H9 (cell line): ENCODE measurements at regions not wholly inside any gene's neighbourhood (a gene's known extent, or its start where the extent isn't known, plus 50 kb on each side); places are given as distances from the start of the nearest gene placed in this dataset.

Experiments used
- DNase-seq: peaks from one replicate; pipeline ENCODE4 v3.0.0-alpha.2; 2017
- H2AFZ ChIP-seq: one replicate; pipeline ENCODE4 v1.6.1; 2013; ENCODE audit warnings: mild to moderate bottlenecking, low read length, control low read depth, moderate library complexity
- H2AK5ac ChIP-seq: 2 replicates; pipeline ENCODE4 v1.6.1; 2013; ENCODE audit warnings: low read length, control low read depth, mixed read lengths; ENCODE audit not compliant: insufficient read length
- H2BK120ac ChIP-seq: one replicate; pipeline ENCODE4 v1.6.1; 2013; ENCODE audit warnings: low read depth, mild to moderate bottlenecking, low read length, control low read depth, inconsistent platforms; ENCODE audit not compliant: poor library complexity, severe bottlenecking
- H2BK12ac ChIP-seq: 2 replicates; pipeline ENCODE4 v1.6.1; 2013; ENCODE audit warnings: low read length, control low read depth, mixed read lengths, low read depth; ENCODE audit not compliant: insufficient read length
- H2BK15ac ChIP-seq: 2 replicates; pipeline ENCODE4 v1.6.1; 2013; ENCODE audit warnings: low read depth, low read length, control low read depth
- H2BK20ac ChIP-seq: one replicate; pipeline ENCODE4 v1.6.1; 2013; ENCODE audit warnings: low read depth, mild to moderate bottlenecking, low read length, control low read depth, inconsistent platforms; ENCODE audit not compliant: poor library complexity, severe bottlenecking
- H2BK5ac ChIP-seq: 2 replicates; pipeline ENCODE4 v1.6.1; 2013; ENCODE audit warnings: low read length, control low read depth, mixed read lengths; ENCODE audit not compliant: insufficient read length
- H3K14ac ChIP-seq: 2 replicates; pipeline ENCODE4 v1.6.1; 2013; ENCODE audit warnings: low read length, control low read depth; ENCODE audit not compliant: insufficient read depth
- H3K18ac ChIP-seq: 2 replicates; pipeline ENCODE4 v1.6.1; 2013; ENCODE audit warnings: low read depth, mild to moderate bottlenecking, mixed read lengths, low read length, control low read depth; ENCODE audit not compliant: insufficient read length
- H3K23ac ChIP-seq: 2 replicates; pipeline ENCODE4 v1.6.1; 2013; ENCODE audit warnings: low read length, control low read depth, mixed read lengths, low read depth; ENCODE audit not compliant: insufficient read length
- H3K23me2 ChIP-seq: 2 replicates; pipeline ENCODE4 v1.6.1; 2013; ENCODE audit warnings: low read depth, mild to moderate bottlenecking, mixed read lengths, low read length, control low read depth; ENCODE audit not compliant: insufficient read length, poor library complexity, severe bottlenecking
- H3K27ac ChIP-seq: 2 replicates; pipeline ENCODE4 v1.5.1; 2013; ENCODE audit warnings: low read length, control low read depth, mixed read lengths, low read depth; ENCODE audit not compliant: insufficient read length
- H3K27me3 ChIP-seq: 2 replicates; pipeline ENCODE4 v1.6.1; 2013; ENCODE audit warnings: low read length, control low read depth, inconsistent platforms; ENCODE audit not compliant: insufficient read depth
- H3K4ac ChIP-seq: 2 replicates; pipeline ENCODE4 v1.6.1; 2013; ENCODE audit warnings: low read depth, mild to moderate bottlenecking, control low read depth, inconsistent platforms, low read length, moderate library complexity
- H3K4me1 ChIP-seq: 2 replicates; pipeline ENCODE4 v1.6.1; 2013; ENCODE audit warnings: low read length, control low read depth, inconsistent platforms; ENCODE audit not compliant: insufficient read depth
- H3K4me2 ChIP-seq: 2 replicates; pipeline ENCODE4 v1.6.1; 2013; ENCODE audit warnings: low read length, control low read depth, mixed read lengths; ENCODE audit not compliant: insufficient read length, insufficient read depth
- H3K56ac ChIP-seq: 2 replicates; pipeline ENCODE4 v1.6.1; 2013; ENCODE audit warnings: low read depth, mild to moderate bottlenecking, mixed read lengths, low read length, control low read depth; ENCODE audit not compliant: insufficient read length
- H3K79me1 ChIP-seq: 2 replicates; pipeline ENCODE4 v1.6.1; 2013; ENCODE audit warnings: low read depth, mild to moderate bottlenecking, moderate library complexity, low read length, control low read depth, inconsistent platforms; ENCODE audit not compliant: insufficient read depth, poor library complexity, severe bottlenecking
- H3K79me2 ChIP-seq: 2 replicates; pipeline ENCODE4 v1.6.1; 2013; ENCODE audit warnings: low read length, control low read depth, inconsistent platforms; ENCODE audit not compliant: insufficient read depth
- H3K9ac ChIP-seq: 2 replicates; pipeline ENCODE4 v1.6.1; 2013; ENCODE audit warnings: low read length, control low read depth, mixed read lengths; ENCODE audit not compliant: insufficient read length; ENCODE audit errors: extremely low read depth
- H3K9me3 ChIP-seq: one replicate; pipeline ENCODE4 v1.6.1; 2013; ENCODE audit warnings: low read depth, low read length, inconsistent platforms; ENCODE audit not compliant: control insufficient read depth
- H3T11ph ChIP-seq: one replicate; pipeline ENCODE4 v1.6.1; 2013; ENCODE audit warnings: mild to moderate bottlenecking, low read length, control low read depth, inconsistent platforms
- H4K20me1 ChIP-seq: one replicate; pipeline ENCODE4 v1.6.1; 2013; ENCODE audit not compliant: control insufficient read depth, insufficient read length, insufficient read depth
- H4K5ac ChIP-seq: 2 replicates; pipeline ENCODE4 v1.6.1; 2013; ENCODE audit warnings: low read depth, mild to moderate bottlenecking, mixed read lengths, low read length, control low read depth; ENCODE audit not compliant: insufficient read length
- H4K8ac ChIP-seq: replicated peaks from 2 replicates; pipeline ENCODE4 v1.6.1; 2013; ENCODE audit warnings: low read length, control low read depth, mixed read lengths, low read depth; ENCODE audit not compliant: insufficient read length
- H4K91ac ChIP-seq: 2 replicates; pipeline ENCODE4 v1.6.1; 2013; ENCODE audit warnings: low read depth, mild to moderate bottlenecking, moderate library complexity, mixed read lengths, low read length, control low read depth; ENCODE audit not compliant: insufficient read length
- H3K27ac Mint-ChIP-seq, 3 experiments: 2 replicates in 2 of 3; 3 replicates in 1 of 3; pipeline ENCODE4 v1.8.0; 2020 to 2021; ENCODE audit warnings: mixed read lengths in 3 of 3, mild to moderate bottlenecking in 1 of 3, moderate library complexity in 1 of 3
- H3K27me3 Mint-ChIP-seq: 2 replicates; pipeline ENCODE4 v1.8.0; 2021; ENCODE audit warnings: low read depth, mild to moderate bottlenecking, moderate library complexity, mixed read lengths
- H3K36me3 Mint-ChIP-seq, 3 experiments: 2 replicates in 2 of 3; 3 replicates in 1 of 3; pipeline ENCODE4 v1.8.0; 2020 to 2021; ENCODE audit warnings: low read depth in 3 of 3, mixed read lengths in 3 of 3; ENCODE audit not compliant: insufficient read depth in 1 of 3
- H3K4me1 Mint-ChIP-seq, 2 experiments: 2 replicates each; pipeline ENCODE4 v1.8.0; 2020; ENCODE audit warnings: mixed read lengths in 2 of 2
- H3K4me3 Mint-ChIP-seq, 2 experiments: 2 replicates in 1 of 2; 3 replicates in 1 of 2; pipeline ENCODE4 v1.8.0; 2020 to 2021; ENCODE audit warnings: mild to moderate bottlenecking in 2 of 2, mixed read lengths in 2 of 2, moderate library complexity in 1 of 2
- H3K9me3 Mint-ChIP-seq, 2 experiments: 2 replicates in 1 of 2; 3 replicates in 1 of 2; pipeline ENCODE4 v1.8.0; 2020; ENCODE audit warnings: mild to moderate bottlenecking in 2 of 2, mixed read lengths in 2 of 2, moderate library complexity in 1 of 2
- CTCF ChIP-seq: fragments of 200-600 bp; sonication (generic); conservative IDR thresholded peaks from 3 replicates; pipeline ENCODE4 v1.8.0; 2021; ENCODE audit warnings: antibody characterized with exemption, mild to moderate bottlenecking
- WGBS: extraction: QIAGEN DNeasy Blood & Tissue Kit; methylation state at CpG from one replicate; pipeline ENCODE4 v1.1.7; 2013; ENCODE audit warnings: missing lambda C conversion rate, low lambda C conversion rate, mixed read lengths; ENCODE audit not compliant: insufficient read length; ENCODE audit errors: extremely low coverage; 5-methylcytosine and 5-hydroxymethylcytosine counted together

DNA sequence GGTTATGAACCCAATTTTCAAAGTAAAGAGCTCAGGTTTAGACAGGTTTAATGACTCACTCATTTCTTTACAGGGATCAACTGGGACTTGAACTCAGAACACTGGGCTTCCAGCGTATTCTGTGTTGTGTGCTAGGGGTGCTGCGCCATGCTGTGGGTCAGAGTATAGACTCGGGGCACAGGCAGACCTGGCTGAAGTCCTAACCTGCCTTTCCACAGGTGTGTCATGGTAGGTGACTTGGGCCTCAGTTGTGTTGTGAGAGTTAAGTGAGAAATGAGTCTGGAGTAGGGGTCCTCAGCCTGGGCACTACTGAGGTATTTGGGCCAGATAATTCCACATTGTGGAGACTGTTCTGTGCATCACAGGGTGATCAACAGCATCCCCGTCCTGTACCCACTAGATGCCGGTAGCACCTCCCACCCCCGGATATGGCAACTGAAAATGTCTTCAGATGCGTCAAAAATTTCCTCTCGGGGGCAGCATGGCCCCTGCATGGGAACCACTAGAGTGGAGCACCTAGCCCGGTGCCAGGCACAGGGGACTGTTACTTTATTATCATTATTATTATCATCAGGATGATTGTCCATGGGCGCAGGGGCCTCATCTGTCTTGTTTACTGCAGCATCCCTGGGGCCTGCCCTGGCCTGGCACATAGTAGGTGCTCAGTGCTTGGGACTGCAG, 575.5 kb downstream of the PTPRU start:
- no peak for DNase-seq
- H3K18ac ChIP-seq: no peak overlapping the region
- no peak overlapping the region for H2BK15ac ChIP-seq
- H3K4me1 Mint-ChIP-seq: peaks cover 3 to 17% of the 10 kb centered on the region in 2 experiments
- H3K9me3 ChIP-seq: no peaks in the 10 kb centered on the region
- no peak overlapping the region for H2BK5ac ChIP-seq
- no peak overlapping the region for H2AK5ac ChIP-seq
- no peak overlapping the region for H3K56ac ChIP-seq
- H3K4me1 ChIP-seq: no peaks in the 10 kb centered on the region
- no peak overlapping the region for H4K8ac ChIP-seq
- WGBS: no CpG with 5 or more reads among the region's 10 CpGs
- H4K91ac ChIP-seq: no peak overlapping the region
- H3K4me2 ChIP-seq: no peak overlapping the region
- no peak overlapping the region for H3K9ac ChIP-seq
- H3K27ac Mint-ChIP-seq: no peak overlapping the region
- H2AFZ ChIP-seq: no peak overlapping the region
- no peaks in the 10 kb centered on the region for H3K23me2 ChIP-seq
- no peaks in the 10 kb centered on the region for H3K9me3 Mint-ChIP-seq
- no peak for TF ChIP-seq CTCF
- no peaks in the 10 kb centered on the region for H4K20me1 ChIP-seq
- H2BK120ac ChIP-seq: no peak overlapping the region
- no peak overlapping the region for H3K23ac ChIP-seq
- H4K5ac ChIP-seq: no peak overlapping the region
- H2BK12ac ChIP-seq: no peak overlapping the region
- H3K27me3 ChIP-seq: no peaks in the 10 kb centered on the region
- no peak overlapping the region for H3K27ac ChIP-seq
- H3K14ac ChIP-seq: no peak overlapping the region
- H3T11ph ChIP-seq: no peak overlapping the region
- no peaks in the 10 kb centered on the region for H3K36me3 Mint-ChIP-seq
- no peaks in the 10 kb centered on the region for H3K79me1 ChIP-seq
- H3K4ac ChIP-seq: no peak overlapping the region
- H3K79me2 ChIP-seq: no peaks in the 10 kb centered on the region
- H3K27me3 Mint-ChIP-seq: no peaks in the 10 kb centered on the region
- no peak overlapping the region for H3K4me3 Mint-ChIP-seq
- no peak overlapping the region for H2BK20ac ChIP-seq
